Upper lobe of left lung (tissue), 6 donors: ENCODE measurements at regions not wholly inside any gene's neighbourhood (a gene's known extent, or its start where the extent isn't known, plus 50 kb on each side); places are given as distances from the start of the nearest gene placed in this dataset.

Experiments
- ATAC-seq, 2 donors: fragments of 200-7000 bp; cut with Tn5 transposase; one replicate each; pipeline ENCODE4 v1.9.1; 2022; ENCODE audit warnings: mild to moderate bottlenecking in 2 of 2, moderate library complexity in 2 of 2; ENCODE audit not compliant: low FRiP score in 2 of 2
- DNase-seq, 2 donors: peaks; one replicate each; pipeline ENCODE4 v3.0.0-alpha.2; 2019 to 2020
- H3K27ac ChIP-seq, 4 donors: fragments of 200-600 bp; sonication (generic); one replicate each; pipeline ENCODE4 v1.5.1; 2016 to 2019
- H3K27me3 ChIP-seq, 4 donors: fragments of 200-600 bp; sonication (generic); one replicate each; pipeline ENCODE4 v1.5.1; 2017 to 2019
- H3K36me3 ChIP-seq, 4 donors: fragments of 200-600 bp; sonication (generic); one replicate each; pipeline ENCODE4 v1.5.1; 2016 to 2019
- H3K4me1 ChIP-seq, 4 donors: fragments of 200-600 bp; sonication (generic); one replicate each; pipeline ENCODE4 v1.5.1; 2018 to 2019
- H3K4me3 ChIP-seq, 4 donors: fragments of 200-600 bp; sonication (generic); one replicate each; pipeline ENCODE4 v1.5.1; 2017 to 2019; ENCODE audit warnings: mild to moderate bottlenecking in 2 of 4, moderate library complexity in 1 of 4
- H3K9me3 ChIP-seq, 4 donors: fragments of 200-600 bp; sonication (generic); one replicate each; pipeline ENCODE4 v1.5.1; 2018 to 2019
- CTCF ChIP-seq, 6 experiments: fragments of 450-650 bp in 4 of 6; fragments of 200-600 bp in 2 of 6; sonication (generic) in 2 of 6; IDR thresholded peaks; one replicate each; pipeline ENCODE4 v1.5.1; 2016 to 2019; ENCODE audit warnings: antibody characterized with exemption in 6 of 6
- EP300 ChIP-seq, 4 donors: sonication (generic); formaldehyde crosslinking; IDR thresholded peaks; one replicate each; pipeline ENCODE4 v1.5.1; 2017; ENCODE audit warnings: antibody characterized with exemption in 4 of 4, control low read depth in 2 of 4
- POLR2A ChIP-seq, 4 donors: fragments of 450-650 bp; IDR thresholded peaks; one replicate each; pipeline ENCODE4 v1.5.1; 2016 to 2017; ENCODE audit warnings: antibody characterized with exemption in 4 of 4, mild to moderate bottlenecking in 2 of 4
- POLR2AphosphoS5 ChIP-seq, 2 donors: sonication (generic); formaldehyde crosslinking; IDR thresholded peaks; one replicate each; pipeline ENCODE4 v1.5.1; 2017; ENCODE audit warnings: antibody characterized with exemption in 2 of 2
- WGBS, 2 donors: methylation state at CpG; one replicate each; pipeline ENCODE4 v1.1.5; 2017 to 2018; 5-methylcytosine and 5-hydroxymethylcytosine counted together
- donor health status: DM: no; HTN: no; CAD: no; lungs with moderate emphysema.
- donor health status: DM: no; HTN: yes; CAD: no; lungs with severe emphysema.

- no peaks in the 10 kb centered on the region for H3K36me3 ChIP-seq
- H3K9me3 ChIP-seq = no peaks in the 10 kb centered on the region
- no peaks in the 10 kb centered on the region for H3K27me3 ChIP-seq
- H3K27ac ChIP-seq = no peak overlapping the region
- no peaks in the 10 kb centered on the region for H3K4me1 ChIP-seq
- ATAC-seq (no peak), DNase-seq (no peak)
- TF ChIP-seq EP300 (IDR thresholded peaks at IDR 0.05) (no peak), CTCF (IDR thresholded peaks at IDR 0.05) (no peak), POLR2AphosphoS5 (IDR thresholded peaks at IDR 0.05) (no peak), POLR2A (IDR thresholded peaks at IDR 0.05) (no peak)
- H3K4me3 ChIP-seq = no peak overlapping the region
These were observed 268.4 kb downstream of the IGSF11 start for GRCh38 chr3:118766306-118766669.

GRCh38 chr3:118772036-118772435 lies 262.6 kb downstream of the IGSF11 start:
- no peak for DNase-seq
- no peak for ATAC-seq
- H3K4me3 ChIP-seq = no peak overlapping the region
- no peaks in the 10 kb centered on the region for H3K4me1 ChIP-seq
- H3K27ac ChIP-seq = no peak overlapping the region
- H3K9me3 ChIP-seq = no peaks in the 10 kb centered on the region
- no peaks in the 10 kb centered on the region for H3K36me3 ChIP-seq
- TF ChIP-seq POLR2A (IDR thresholded peaks at IDR 0.05) = no peak
- TF ChIP-seq POLR2AphosphoS5 (IDR thresholded peaks at IDR 0.05) = no peak
- no peak for TF ChIP-seq CTCF (IDR thresholded peaks at IDR 0.05)
- TF ChIP-seq EP300 (IDR thresholded peaks at IDR 0.05) = no peak
- H3K27me3 ChIP-seq = no peaks in the 10 kb centered on the region
- 79% methylated on average over 2 of the region's 2 CpGs for WGBS, 2 donors

- Histone ChIP-seq H3K9me3 (no peaks in the 10 kb centered on the region), H3K27me3 (no peaks in the 10 kb centered on the region), H3K27ac (no peak overlapping the region), H3K4me1 (no peaks in the 10 kb centered on the region), H3K4me3 (no peak overlapping the region), H3K36me3 (no peaks in the 10 kb centered on the region)
- ATAC-seq (peak in 1 of 2 donors; percentile 34), DNase-seq (no peak)
- no peak for TF ChIP-seq POLR2AphosphoS5 (IDR thresholded peaks at IDR 0.05)
- TF ChIP-seq EP300 (IDR thresholded peaks at IDR 0.05) = no peak
- TF ChIP-seq CTCF (IDR thresholded peaks at IDR 0.05) = no peak
- TF ChIP-seq POLR2A (IDR thresholded peaks at IDR 0.05) = no peak
These were observed 262.1 kb downstream of the IGSF11 start for GRCh38 chr3:118772547-118773011.

- ATAC-seq (no peak), DNase-seq (no peak)
- Histone ChIP-seq H3K4me3 (no peak overlapping the region), H3K27ac (no peak overlapping the region), H3K4me1 (no peaks in the 10 kb centered on the region), H3K36me3 (no peaks in the 10 kb centered on the region), H3K9me3 (no peaks in the 10 kb centered on the region), H3K27me3 (no peaks in the 10 kb centered on the region)
- TF ChIP-seq CTCF (IDR thresholded peaks at IDR 0.05) (no peak), POLR2AphosphoS5 (IDR thresholded peaks at IDR 0.05) (no peak), EP300 (IDR thresholded peaks at IDR 0.05) (no peak), POLR2A (IDR thresholded peaks at IDR 0.05) (no peak)
These were observed 259.6 kb downstream of the IGSF11 start for GRCh38 chr3:118775021-118775420.

- TF ChIP-seq POLR2AphosphoS5 (IDR thresholded peaks at IDR 0.05) (no peak), CTCF (IDR thresholded peaks at IDR 0.05) (no peak), POLR2A (IDR thresholded peaks at IDR 0.05) (no peak), EP300 (IDR thresholded peaks at IDR 0.05) (no peak)
- ATAC-seq = no peak
These were observed 256.4 kb downstream of the IGSF11 start for GRCh38 chr3:118778201-118778600.

More at GRCh38 chr3:118778201-118778600, 256.4 kb downstream of the IGSF11 start:
- no peak overlapping the region for H3K4me3 ChIP-seq
- H3K36me3 ChIP-seq = no peaks in the 10 kb centered on the region
- no peaks in the 10 kb centered on the region for H3K4me1 ChIP-seq
- H3K9me3 ChIP-seq = no peaks in the 10 kb centered on the region
- WGBS, 2 donors = 77 to 85% methylated on average over 4 of the region's 4 CpGs
- no peak for DNase-seq
- no peak overlapping the region for H3K27ac ChIP-seq
- no peaks in the 10 kb centered on the region for H3K27me3 ChIP-seq
